GM19463 (cell line): ENCODE measurements at regions not wholly inside any gene's neighbourhood (a gene's known extent, or its start where the extent isn't known, plus 50 kb on each side); places are given as distances from the start of the nearest gene placed in this dataset.
A peak's percentile ranks its signal among the peaks of the same experiment; 100 is the strongest.
"Not testable (repeated sequence)": the region's sequence is repeated elsewhere in the genome, so short reads cannot be mapped to it uniquely, and the experiment has no call there.

Experiments
- ATAC-seq: cut with Tn5 transposase; IDR thresholded peaks from one replicate; pipeline ENCODE4 v1.9.1; 2021; ENCODE audit warnings: mild to moderate bottlenecking, moderate library complexity; ENCODE audit not compliant: unreplicated experiment

DNA sequence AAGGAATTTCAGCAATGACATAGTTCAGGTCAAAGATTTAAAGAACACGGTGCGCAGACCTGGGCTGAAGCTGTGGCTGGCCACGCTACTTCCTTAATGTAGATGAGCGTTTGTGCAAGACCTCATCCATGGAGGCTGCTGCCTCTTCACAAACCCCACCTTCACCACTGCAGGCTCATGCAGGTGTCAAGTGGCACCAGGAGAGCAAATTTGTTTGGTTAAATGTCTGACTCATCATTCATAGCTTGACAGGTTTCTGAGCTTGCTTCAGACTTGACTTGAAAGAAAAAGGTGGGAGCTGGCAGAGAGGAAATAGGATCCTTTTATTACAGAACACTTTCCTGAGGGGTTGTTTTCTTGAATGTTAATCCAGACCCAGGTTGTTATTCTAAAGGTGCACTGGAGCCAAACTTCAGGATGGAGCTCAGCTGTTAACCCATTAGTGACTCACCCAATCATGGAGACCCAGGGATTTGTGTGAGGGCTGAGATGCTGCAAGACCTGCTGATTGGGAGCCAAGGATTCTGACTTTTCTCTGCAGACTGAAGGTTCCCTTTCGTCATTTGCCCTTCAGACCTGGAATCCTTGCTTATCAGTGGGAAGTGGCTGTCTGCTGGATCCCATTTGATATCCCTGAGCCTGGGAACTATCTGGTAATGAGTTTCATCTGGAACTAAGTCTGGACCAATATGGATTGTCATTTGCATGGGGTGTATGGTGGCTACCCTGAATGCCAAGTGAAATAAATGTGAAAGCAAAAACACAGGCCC, 315.3 kb downstream of the PTTG2 start:
- ATAC-seq: no peak

DNA sequence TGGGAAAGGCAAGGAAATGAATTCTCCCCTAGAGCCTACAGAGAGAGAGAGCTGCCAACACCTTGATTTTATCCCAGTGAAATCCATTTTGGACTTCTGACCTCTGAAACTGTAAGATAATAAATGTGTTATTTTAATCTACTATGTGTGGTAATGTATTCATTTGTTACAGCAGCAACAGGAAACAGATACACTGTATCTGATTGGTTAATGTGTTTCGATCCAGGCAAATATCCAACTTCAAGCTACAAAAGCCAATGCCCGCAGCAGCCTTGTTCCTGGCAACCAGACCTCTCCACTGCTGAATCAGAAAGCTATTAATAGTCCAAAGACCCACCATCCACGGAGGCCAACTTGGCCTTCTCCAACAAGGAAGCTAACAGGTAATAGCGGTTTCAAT, 318.1 kb downstream of the PTTG2 start:
- no peak for ATAC-seq

DNA sequence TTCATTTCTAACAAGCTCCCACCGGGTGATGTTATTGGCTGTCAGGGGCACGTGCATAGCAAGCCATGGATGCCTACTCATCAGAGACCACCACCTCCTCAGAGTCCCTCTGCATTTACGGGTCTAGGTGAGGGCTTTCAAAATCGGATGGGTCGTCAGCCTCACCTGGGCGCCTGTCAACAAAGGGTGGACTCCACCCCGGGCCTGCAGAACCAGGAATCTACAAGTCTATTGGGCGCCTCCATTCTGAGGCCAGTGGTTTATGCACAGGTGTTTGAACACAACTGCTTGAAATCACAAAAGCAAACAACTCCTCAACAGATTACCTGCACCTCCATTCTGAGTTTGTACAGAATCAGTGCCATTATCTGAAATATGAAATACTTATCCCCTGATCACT, 318.9 kb downstream of the PTTG2 start:
- no peak for ATAC-seq

DNA sequence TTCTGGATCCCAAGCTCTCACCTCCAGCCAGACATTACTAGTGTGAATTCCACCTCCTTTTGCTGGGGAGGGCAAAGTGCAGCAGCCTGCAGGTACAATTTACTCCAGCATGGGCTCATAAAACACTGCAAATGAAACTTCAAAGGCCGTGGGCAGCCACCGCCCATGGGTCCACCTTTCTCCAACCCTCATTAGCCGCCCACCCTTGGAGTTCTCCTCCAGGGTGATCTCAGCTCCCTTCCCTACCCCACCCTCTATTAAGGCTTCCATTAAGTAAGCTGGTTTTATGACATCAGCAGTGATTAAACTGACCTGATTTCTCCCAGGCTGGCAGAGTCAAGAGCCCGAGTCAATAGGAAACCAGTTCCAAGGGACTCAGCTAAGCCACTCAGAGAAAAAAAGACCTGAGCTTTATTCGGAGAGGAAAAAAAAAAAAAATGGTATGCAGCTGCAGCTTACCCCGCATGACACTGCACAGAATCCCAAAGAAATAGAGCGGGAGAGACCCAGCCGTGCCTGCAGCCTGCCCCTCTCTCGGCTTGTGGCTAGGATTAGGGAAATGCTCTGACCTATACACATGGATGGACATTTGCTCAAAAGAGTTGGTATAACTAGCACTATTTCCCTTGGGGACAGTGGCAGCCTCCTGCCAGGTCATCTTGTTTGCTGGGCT, 319.6 kb downstream of the PTTG2 start:
- no peak for ATAC-seq

DNA sequence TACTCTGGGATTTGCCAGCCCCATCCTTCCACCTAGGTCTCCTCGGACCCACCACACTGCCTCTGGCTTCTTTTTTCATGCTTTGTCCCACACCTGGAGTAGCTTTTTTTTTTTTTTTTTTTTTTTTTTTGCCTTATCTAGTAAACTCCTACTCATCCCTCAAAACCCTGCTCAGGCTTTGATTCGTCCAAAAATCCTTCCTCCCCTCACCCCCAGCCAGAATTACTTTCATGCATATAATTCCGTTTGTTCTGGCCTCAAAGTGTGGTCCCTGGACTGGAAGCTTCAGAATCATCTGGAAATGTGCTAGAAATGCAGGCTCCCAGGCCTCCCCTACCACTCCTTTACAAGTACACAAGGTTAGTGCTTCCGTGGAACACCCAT, 320.1 kb downstream of the PTTG2 start:
- no peak for ATAC-seq

DNA sequence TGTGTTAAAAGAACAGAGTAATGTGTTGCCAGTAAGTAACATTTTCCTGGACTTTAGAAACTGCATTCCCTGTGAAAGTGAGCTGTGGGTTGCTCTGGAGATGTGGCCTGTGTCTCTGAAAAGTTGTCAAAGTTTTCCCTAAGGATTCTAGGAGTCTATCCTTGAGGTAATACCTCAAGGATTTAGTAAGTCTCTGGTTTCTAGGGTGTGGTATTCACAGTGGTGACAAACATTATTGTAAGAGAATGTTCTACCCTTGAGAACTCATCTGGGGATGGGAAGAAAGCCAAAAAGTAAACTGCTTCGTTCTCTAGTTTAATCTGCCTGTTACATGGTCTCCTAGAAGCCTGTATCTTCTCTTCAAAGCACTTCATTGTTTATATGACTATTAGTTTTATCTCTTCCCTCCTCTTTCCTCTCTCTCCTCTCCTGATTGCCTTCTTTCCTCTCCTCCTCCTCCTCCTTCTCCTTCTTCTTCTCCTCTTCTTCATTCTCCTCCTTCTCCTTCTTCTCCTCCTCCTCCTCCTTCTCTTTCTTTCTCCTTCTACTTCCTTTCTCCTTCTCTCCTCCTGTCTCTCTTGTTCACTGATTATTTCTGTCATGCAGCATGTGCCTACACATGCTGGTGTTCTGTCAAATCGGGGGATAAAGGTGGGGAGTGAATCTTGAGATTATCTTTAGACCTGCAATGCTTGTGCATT, 321.3 kb downstream of the PTTG2 start:
- no peak for ATAC-seq

DNA sequence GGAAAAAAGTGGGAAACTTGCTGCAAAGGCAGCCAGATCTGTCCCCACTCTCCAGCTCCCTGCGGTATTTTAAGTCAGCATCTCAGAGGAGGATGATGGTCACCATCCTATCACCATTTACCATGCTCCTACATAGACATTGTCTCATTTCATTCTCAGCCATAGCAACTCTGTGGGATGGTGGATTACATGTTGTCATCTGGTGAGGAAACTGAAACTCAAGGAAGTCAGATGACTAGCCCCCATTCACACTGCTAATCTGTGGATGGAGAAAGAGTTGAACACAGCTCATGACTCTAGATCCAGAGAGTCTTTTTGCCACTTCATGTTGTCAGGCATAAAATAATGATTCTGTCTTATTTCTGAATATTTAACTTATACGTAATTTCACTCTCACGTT, 323.5 kb downstream of the PTTG2 start:
- no peak for ATAC-seq

DNA sequence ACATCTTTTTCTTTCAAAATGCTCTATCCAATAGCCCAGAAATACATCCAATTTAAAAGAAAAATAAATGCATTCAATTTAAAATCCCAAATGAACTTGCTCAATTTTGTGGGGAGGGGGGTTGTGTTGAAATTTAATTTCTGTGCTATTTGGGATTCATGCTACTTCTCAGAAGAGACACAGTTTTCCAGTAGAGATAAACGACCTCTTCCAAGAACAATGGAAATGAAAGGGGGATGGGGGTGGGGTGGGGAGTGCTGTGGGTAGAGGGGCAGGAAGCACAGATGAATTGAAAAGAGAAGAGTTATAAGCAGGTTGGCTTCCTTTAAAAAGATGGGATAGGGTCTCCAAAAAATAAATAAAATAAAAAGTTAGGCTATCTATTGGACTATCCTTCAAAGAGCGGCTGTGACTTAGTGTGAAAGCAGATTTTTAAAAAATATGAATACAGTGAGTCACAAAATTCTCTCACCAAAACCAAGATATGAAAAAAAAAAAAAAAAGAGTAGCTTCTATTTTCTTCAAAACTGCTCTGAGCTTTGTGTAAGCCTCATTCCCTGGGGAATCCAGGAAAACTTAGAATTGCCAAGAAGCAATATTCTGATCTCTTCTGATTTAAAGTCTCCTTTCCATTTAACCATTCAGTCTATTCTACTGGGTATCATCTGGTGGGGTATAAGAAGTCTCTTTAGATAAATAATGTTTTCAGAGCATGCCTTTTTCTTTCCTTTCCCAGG, 324.3 kb downstream of the PTTG2 start:
- ATAC-seq: no peak

DNA sequence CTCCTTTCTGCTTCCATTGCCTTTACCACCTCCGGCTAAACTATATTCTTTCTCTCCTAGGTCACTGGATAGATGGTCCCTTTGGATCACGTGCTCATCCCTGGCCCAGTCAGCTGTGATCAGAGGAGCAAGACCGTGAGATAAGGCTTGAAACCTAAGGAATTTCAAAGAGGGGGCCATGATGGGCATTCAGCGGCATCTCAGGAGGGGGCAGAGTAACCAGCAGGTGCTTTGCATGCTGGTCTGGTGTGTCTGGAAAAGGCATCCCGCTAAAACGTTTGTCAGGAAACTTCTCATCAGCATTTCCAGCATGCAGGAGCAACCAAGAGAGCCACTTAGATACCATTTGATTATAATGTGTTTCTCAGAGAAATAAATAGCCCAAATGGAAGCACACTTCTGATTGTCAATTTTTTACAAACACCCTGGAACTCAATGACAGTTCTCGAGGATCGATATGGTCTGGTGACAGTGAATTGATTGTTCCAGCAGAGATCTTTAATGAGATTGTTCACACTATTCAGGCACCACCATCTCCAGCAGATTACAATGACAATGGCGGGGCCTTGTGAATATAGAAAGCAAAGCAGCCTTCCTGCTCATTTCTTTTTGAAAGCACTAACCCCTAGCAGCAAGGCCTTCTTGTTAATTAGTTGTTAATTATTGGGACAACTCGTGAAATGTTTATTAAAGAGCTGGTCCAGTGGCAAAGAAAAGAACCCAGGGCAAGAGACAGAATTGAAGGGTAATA, 327.1 kb downstream of the PTTG2 start:
- ATAC-seq: no peak

DNA sequence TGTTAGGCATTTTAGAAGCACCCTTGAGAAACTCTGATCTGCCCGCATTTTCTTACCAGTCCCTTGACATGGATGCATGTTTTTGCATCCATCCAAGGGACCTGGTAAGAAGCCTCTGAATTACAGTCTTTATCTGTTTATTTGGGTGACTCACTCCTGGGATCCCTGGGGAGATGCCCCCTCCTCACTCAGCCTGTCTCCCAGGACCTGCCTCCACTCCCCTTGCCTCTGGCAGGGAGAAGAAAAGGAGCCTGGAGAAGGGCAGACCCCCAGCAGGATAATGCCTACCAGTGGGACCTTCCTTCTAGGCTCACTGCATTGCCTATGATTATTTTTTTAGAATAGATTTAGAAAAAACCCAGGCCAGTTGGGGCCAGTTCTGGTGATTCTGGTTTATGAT, 329.4 kb downstream of the PTTG2 start:
- ATAC-seq: no peak

DNA sequence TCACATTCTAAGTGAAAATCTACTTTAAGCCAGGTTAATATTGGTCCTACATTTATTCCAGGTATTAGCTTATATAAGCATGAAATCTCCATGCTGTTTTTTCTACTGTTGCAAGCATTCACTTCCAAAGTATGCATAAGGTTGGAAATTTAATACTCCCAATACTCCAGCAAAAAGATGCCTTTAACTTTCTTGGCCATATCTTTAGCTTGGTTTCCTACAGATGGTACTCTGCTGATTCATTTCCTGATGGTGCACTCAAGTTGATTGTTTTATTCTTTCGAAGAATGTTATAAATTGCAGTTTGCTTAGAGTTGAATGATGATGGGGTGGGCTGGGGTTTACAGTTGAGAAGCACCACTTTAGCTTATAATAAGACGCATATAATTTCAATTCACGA, 330.2 kb downstream of the PTTG2 start:
- no peak for ATAC-seq

DNA sequence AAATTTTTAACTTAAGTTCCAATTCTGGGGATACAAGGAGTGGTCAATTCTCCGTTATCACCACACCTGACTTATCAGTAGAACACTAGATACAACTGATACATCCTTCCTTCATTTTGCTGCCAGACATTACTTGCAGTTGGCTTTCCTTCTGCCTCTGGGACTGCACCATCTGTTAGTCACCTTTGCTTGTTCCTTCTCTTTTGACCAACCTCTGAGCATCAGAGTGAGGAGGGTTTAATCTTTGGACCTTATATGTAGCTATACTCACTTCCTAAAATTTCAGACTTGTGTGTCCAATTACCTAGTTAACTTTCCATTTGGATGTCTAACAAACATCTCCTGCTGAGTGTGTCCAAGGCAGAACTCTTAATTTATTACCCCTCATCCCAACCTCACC, 330.7 kb downstream of the PTTG2 start:
- no peak for ATAC-seq

DNA sequence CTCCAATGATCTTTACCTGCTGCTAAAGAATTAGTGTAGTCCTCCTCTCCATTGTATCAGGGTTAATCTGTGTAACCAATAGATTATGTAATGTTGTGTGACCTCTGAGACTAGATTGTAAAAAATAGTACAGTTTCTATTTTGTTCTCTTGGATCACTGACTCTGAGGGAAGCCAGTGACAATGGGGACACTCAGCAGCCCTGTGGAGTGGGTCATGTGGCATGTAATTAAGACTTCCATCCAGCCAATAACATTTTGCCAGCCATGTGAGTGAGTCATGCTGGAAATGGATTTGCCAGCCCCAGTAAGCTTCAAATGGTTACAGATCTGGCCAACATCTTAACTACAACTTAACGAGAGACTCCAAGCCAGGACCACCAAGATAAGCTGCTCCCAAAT, 332.3 kb downstream of the PTTG2 start:
- ATAC-seq: no peak

DNA sequence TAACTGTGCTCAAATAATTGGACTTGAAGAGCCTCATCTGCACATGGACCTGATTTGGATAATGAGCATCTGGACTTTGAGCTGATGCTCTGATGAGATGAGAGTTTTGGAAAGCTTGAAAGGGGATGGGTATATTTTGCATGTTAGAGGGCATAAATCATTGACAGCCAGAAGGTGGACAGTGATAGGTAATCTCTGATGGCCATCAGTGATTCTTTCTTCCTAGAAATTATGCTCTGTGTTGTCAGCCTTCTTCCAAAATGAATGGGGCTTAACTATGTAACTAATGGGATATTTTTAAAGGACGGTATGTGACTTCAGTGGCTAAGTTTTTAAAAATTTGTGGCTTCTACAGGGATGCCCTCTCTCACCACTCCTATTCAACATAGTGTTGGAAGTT, 334.0 kb downstream of the PTTG2 start:
- no peak for ATAC-seq

DNA sequence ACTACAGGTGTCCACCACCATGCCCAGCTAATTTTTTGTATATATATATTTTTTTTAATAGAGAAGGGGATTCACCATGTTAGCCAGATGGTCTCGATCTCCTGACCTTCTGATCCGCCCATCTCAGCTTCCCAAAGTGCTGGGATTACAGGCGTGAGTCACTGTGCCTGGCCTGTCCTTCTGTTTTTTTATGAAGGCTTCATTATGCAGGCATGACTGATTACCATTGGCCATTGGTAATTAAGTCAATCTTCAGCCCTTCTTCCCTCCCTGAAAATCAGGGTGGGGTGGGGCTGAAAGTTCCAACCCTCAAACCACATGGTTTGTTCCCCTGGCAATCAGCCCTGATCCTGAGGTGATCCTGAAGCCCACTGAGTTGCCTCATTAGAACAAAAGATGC, 336.9 kb downstream of the PTTG2 start:
- ATAC-seq: no peak

DNA sequence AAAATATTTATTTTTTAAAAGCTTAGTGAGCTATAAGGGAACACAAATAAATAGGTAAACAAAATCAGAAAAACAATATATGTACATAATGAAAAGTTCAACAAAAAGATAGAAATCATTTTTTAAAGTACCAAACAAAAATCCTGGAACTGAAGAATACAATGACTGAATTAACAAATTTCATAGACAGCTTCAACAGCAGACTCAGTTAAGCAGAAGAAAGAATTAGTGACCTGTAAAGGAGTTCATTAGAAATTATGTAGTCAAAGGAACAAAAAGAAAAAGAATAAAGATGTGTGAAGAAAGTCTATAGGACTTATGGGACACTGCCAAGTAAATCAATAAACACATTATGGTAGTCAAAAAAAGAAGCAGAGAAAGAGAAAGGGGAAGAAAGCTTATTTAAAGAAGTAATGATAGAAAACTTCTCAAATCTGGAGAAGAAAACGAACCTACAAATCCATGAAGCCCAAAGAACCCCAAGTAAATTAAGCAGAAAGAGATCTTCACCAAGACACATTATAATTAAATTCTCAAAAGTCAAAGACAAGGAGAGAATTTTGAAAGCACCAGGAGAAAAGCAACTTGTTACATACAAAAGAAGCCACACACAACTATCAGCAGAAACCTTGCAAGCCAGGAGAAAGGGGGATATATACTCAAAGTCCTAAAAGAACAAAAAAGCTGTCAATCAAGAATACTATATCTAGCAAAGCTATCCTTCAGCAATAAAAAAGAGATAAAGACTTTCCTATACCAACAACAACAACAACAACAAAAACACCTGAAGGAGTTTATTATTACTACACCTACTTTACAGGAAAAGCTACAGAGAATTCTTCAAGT, 338.9 kb downstream of the PTTG2 start:
- no peak for ATAC-seq

DNA sequence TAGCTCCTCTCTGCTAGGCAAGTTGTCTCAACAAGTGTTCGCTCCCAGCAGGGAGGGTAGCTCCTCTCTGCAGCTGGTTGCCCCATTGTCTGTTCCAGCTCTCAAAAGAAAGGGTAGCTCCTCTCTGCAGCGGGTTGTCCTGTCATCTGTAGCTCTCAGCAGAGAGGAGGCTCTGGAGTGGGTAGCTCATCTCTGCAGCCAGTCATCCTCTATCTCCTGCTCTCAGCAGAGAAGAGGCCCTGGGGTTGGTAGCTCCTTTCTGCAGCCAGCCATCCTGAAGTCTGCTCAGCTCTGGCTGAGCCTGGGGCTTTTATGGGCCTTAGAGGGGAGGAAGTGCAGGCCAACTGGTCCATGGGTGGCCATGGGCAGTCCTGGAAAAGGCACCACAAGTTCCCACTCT, 342.7 kb downstream of the PTTG2 start:
- ATAC-seq: no peak

DNA sequence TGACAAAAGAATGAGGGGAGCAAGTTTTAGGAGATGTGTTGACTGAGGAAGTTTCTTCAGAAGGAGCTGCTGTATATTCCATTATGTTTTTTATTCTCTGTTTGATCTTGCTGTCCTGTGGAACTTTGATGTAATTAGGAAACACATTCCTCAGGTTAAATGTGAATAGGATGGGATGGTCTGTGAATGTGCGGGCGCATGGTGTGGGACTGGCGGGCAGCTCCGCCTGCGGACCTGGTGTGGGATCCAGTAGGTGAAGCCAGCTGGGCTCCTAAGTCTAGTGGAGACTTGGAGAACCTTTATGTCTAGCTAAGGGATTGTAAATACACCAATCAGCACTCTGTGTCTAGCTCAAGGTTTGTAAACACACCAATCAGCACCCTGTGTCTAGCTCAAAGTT, 344.3 kb downstream of the PTTG2 start:
- not testable (repeated sequence) for ATAC-seq

DNA sequence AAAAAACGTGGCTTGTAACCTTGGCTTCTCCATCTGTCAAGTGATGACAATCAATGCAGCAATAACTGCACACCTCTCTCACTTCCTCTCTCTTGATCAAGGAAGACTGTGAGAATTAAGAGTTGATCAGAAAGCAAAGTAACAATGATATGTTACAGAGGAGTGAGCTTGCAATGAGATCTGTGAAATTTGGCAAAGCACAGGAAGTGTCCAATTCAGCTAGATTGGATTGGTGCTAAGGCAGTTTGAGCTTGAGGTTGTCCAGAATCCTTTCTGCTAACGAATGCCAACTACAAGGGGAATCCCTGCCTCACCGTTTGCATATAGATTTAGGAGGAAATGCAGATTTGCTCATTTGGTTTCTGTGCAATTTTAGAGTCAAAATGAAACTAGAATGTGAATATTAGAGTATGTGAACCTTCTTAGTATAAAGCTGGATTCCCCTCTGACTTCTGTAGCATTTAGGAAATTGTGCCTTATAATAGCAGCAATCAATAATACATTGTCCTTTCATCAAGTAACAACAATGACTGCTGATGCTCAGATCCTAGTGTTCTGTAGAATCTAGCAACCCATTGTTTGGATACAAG, 346.4 kb downstream of the PTTG2 start:
- peak; percentile 54 for ATAC-seq
